Mesodermal cell (in vitro differentiated cells): ENCODE measurements at regions not wholly inside any gene's neighbourhood (a gene's known extent, or its start where the extent isn't known, plus 50 kb on each side); places are given as distances from the start of the nearest gene placed in this dataset.

Experiments used
- H3K27ac ChIP-seq: 2 replicates; pipeline ENCODE4 v1.7.0; 2013; ENCODE audit warnings: mild to moderate bottlenecking, low read depth, low read length, moderate library complexity; ENCODE audit not compliant: severe bottlenecking
- H3K36me3 ChIP-seq: 2 replicates; pipeline ENCODE4 v1.7.1; 2013; ENCODE audit warnings: mild to moderate bottlenecking, low read length, moderate library complexity; ENCODE audit not compliant: control insufficient read depth, insufficient read depth
- H3K4me1 ChIP-seq: one replicate; pipeline ENCODE4 v1.7.1; 2013; ENCODE audit warnings: mild to moderate bottlenecking, low read length; ENCODE audit not compliant: insufficient read depth, control insufficient read depth, poor library complexity, severe bottlenecking
- H3K4me3 ChIP-seq: 2 replicates; pipeline ENCODE4 v1.7.0; 2013; ENCODE audit warnings: low read length, control low read depth, mild to moderate bottlenecking; ENCODE audit not compliant: insufficient read depth, poor library complexity, severe bottlenecking; ENCODE audit errors: extremely low read depth
- H3K9me3 ChIP-seq: 2 replicates; pipeline ENCODE4 v1.7.1; 2013; ENCODE audit warnings: mild to moderate bottlenecking, low read length, moderate library complexity; ENCODE audit not compliant: control insufficient read depth
- WGBS, 2 experiments: methylation state at CpG; one replicate each; pipeline ENCODE4 v1.1.5; 2013; ENCODE audit warnings: missing lambda C conversion rate in 2 of 2; ENCODE audit not compliant: insufficient coverage in 2 of 2; 5-methylcytosine and 5-hydroxymethylcytosine counted together

- H3K4me3 ChIP-seq = no peak overlapping the region
- H3K36me3 ChIP-seq = no peaks in the 10 kb centered on the region
- H3K4me1 ChIP-seq = no peaks in the 10 kb centered on the region
- H3K27ac ChIP-seq = no peak overlapping the region
- H3K9me3 ChIP-seq = no peaks in the 10 kb centered on the region
- WGBS, 2 experiments = 90 to 95% methylated on average over 1 to 3 of the region's 5 CpGs
Measured at GRCh38 chr15:96553451-96553850, 223.0 kb downstream of the NR2F2 start.

GRCh38 chr15:96553931-96554330, 223.4 kb downstream of the NR2F2 start:
- Histone ChIP-seq H3K4me3 (no peak overlapping the region), H3K4me1 (no peaks in the 10 kb centered on the region), H3K36me3 (no peaks in the 10 kb centered on the region), H3K27ac (no peak overlapping the region), H3K9me3 (no peaks in the 10 kb centered on the region)
- 98 to 100% methylated on average over 3 to 4 of the region's 6 CpGs for WGBS, 2 experiments

- Histone ChIP-seq H3K4me1 (no peaks in the 10 kb centered on the region), H3K27ac (no peak overlapping the region), H3K9me3 (no peaks in the 10 kb centered on the region), H3K4me3 (no peak overlapping the region), H3K36me3 (no peaks in the 10 kb centered on the region)
Measured at GRCh38 chr15:96554541-96554940, 224.0 kb downstream of the NR2F2 start.

- H3K4me3 ChIP-seq = no peak overlapping the region
- no peaks in the 10 kb centered on the region for H3K36me3 ChIP-seq
- WGBS, 2 experiments = 75 to 100% methylated on average over 1 of the region's 1 CpG
- no peak overlapping the region for H3K27ac ChIP-seq
- H3K4me1 ChIP-seq = no peaks in the 10 kb centered on the region
- H3K9me3 ChIP-seq = no peaks in the 10 kb centered on the region
Measured at GRCh38 chr15:96559087-96559486, 228.6 kb downstream of the NR2F2 start.

GRCh38 chr15:96559631-96560030, 229.1 kb downstream of the NR2F2 start:
- Histone ChIP-seq H3K4me3 (no peak overlapping the region), H3K4me1 (no peaks in the 10 kb centered on the region), H3K27ac (no peak overlapping the region), H3K9me3 (no peaks in the 10 kb centered on the region), H3K36me3 (no peaks in the 10 kb centered on the region)
- 60 to 93% methylated on average over 1 to 2 of the region's 4 CpGs for WGBS, 2 experiments

- no peaks in the 10 kb centered on the region for H3K9me3 ChIP-seq
- H3K4me3 ChIP-seq = no peak overlapping the region
- H3K4me1 ChIP-seq = no peaks in the 10 kb centered on the region
- H3K27ac ChIP-seq = no peak overlapping the region
- 75 to 80% methylated on average over 1 of the region's 3 CpGs for WGBS, 2 experiments
- H3K36me3 ChIP-seq = no peaks in the 10 kb centered on the region
Measured at GRCh38 chr15:96560246-96560895, 229.9 kb downstream of the NR2F2 start.

- no peak overlapping the region for H3K4me3 ChIP-seq
- H3K9me3 ChIP-seq = no peaks in the 10 kb centered on the region
- H3K27ac ChIP-seq = no peak overlapping the region
- H3K4me1 ChIP-seq = no peaks in the 10 kb centered on the region
- 83% methylated on average over 2 of the region's 2 CpGs; no CpG with 5 or more reads in 1 of the 2 experiments for WGBS, 2 experiments
- no peaks in the 10 kb centered on the region for H3K36me3 ChIP-seq
Measured at GRCh38 chr15:96561593-96561992, 231.1 kb downstream of the NR2F2 start.

- Histone ChIP-seq H3K4me1 (no peaks in the 10 kb centered on the region), H3K4me3 (no peak overlapping the region), H3K9me3 (no peaks in the 10 kb centered on the region), H3K36me3 (no peaks in the 10 kb centered on the region), H3K27ac (no peak overlapping the region)
- 78 to 81% methylated on average over 3 of the region's 3 CpGs for WGBS, 2 experiments
Measured at GRCh38 chr15:96564546-96564945, 234.0 kb downstream of the NR2F2 start.

- no peak overlapping the region for H3K27ac ChIP-seq
- 86 to 100% methylated on average over 1 of the region's 2 CpGs for WGBS, 2 experiments
- no peak overlapping the region for H3K4me3 ChIP-seq
Measured at GRCh38 chr15:96565266-96565665, 234.8 kb downstream of the NR2F2 start.

GRCh38 chr15:96574782-96575181, 244.3 kb downstream of the NR2F2 start:
- WGBS, 2 experiments = 85 to 91% methylated on average over 10 of the region's 10 CpGs
- no peaks in the 10 kb centered on the region for H3K9me3 ChIP-seq
- H3K36me3 ChIP-seq = no peaks in the 10 kb centered on the region
- H3K4me1 ChIP-seq = no peaks in the 10 kb centered on the region
- H3K27ac ChIP-seq = no peak overlapping the region
- no peak overlapping the region for H3K4me3 ChIP-seq

More at GRCh38 chr15:96565266-96565665, 234.8 kb downstream of the NR2F2 start:
- no peaks in the 10 kb centered on the region for H3K9me3 ChIP-seq
- no peaks in the 10 kb centered on the region for H3K36me3 ChIP-seq
- H3K4me1 ChIP-seq = no peaks in the 10 kb centered on the region

- Histone ChIP-seq H3K4me1 (no peaks in the 10 kb centered on the region), H3K27ac (no peak overlapping the region), H3K4me3 (no peak overlapping the region), H3K36me3 (no peaks in the 10 kb centered on the region), H3K9me3 (no peaks in the 10 kb centered on the region)
- WGBS, 2 experiments = 79 to 100% methylated on average over 2 of the region's 6 CpGs
Measured at GRCh38 chr15:96576596-96576995, 246.1 kb downstream of the NR2F2 start.
